ENCODE measurements at regions not wholly inside any gene's neighbourhood (a gene's known extent, or its start where the extent isn't known, plus 50 kb on each side); places are given as distances from the start of the nearest gene placed in this dataset.

DNA sequence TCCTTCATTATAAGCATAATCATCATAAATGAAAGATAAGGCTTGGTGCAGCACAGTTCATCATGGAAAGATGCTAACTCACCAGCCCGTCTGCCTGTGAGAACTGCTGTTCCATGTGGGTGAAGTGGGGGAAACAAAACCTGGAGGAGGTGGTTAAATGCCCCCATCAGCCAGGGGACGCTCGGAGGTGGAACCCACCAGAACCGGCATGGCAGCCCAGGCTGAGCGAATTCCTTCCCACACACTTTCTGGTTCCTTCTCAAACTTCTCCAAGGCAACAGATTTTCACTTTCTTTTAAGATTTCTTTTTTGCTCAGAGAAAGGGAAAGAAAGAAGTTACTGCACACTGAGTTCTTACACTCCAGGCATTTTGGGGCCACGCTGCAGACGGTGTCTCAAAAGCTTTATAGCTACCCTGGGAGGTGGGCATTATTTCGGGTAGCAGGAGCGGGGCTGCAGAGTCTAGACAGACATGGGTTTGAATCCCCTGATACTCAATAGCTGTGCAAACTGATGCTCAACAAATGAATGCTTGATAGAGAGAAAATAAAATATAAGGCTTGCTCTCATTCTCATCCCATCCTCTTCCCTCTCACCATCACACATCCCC lies 190.7 kb downstream of the BCL11B start:
- no peak overlapping the region for H3K27ac Mint-ChIP-seq (ENCODE audit: low read depth)
- peaks cover 4% of the 10 kb centered on the region for H3K36me3 Mint-ChIP-seq (ENCODE audit: insufficient read depth)
- DNase-seq (ENCODE audit: low spot score in 2 of 2), result no peak

DNA sequence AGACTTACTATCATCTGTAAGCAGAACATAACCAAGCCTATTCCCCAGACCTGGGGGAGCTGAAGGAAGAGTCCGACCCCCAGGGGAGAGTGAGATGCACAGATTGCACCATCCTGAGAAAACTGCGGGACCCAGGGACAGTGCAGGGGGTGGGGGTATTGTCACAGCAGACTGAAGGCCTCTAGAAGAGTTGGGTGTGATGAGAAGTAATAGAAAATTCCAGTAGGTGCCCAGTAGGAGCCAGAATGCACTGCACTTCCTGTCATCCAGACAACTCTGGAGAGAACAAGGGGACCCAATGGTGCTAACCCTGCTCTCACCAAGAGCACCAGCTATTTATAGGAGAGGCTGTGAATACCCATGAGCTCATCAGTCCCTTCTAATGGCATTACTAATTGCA lies 190.1 kb downstream of the BCL11B start:
- H3K27ac Mint-ChIP-seq (ENCODE audit: low read depth), result no peak overlapping the region
- no peak overlapping the region for H3K4me3 Mint-ChIP-seq
- ATAC-seq (replicated peaks; ENCODE audit: extremely low read depth, poor library complexity, severe bottlenecking), result no peak
- no peaks in the 10 kb centered on the region for H3K27me3 Mint-ChIP-seq
- H3K4me1 Mint-ChIP-seq, result no peaks in the 10 kb centered on the region
- no peak for DNase-seq (ENCODE audit: low spot score in 2 of 2)
- peaks cover 4% of the 10 kb centered on the region for H3K36me3 Mint-ChIP-seq (ENCODE audit: insufficient read depth)
- H3K9me3 Mint-ChIP-seq, result peaks cover 14% of the 10 kb centered on the region

More for the DNA sequence above, 190.7 kb downstream of the BCL11B start:
- no peak overlapping the region for H3K4me3 Mint-ChIP-seq
- no peak for ATAC-seq (replicated peaks; ENCODE audit: extremely low read depth, poor library complexity, severe bottlenecking)
- H3K27me3 Mint-ChIP-seq, result no peaks in the 10 kb centered on the region
- H3K9me3 Mint-ChIP-seq, result peaks cover 14% of the 10 kb centered on the region
- no peaks in the 10 kb centered on the region for H3K4me1 Mint-ChIP-seq

DNA sequence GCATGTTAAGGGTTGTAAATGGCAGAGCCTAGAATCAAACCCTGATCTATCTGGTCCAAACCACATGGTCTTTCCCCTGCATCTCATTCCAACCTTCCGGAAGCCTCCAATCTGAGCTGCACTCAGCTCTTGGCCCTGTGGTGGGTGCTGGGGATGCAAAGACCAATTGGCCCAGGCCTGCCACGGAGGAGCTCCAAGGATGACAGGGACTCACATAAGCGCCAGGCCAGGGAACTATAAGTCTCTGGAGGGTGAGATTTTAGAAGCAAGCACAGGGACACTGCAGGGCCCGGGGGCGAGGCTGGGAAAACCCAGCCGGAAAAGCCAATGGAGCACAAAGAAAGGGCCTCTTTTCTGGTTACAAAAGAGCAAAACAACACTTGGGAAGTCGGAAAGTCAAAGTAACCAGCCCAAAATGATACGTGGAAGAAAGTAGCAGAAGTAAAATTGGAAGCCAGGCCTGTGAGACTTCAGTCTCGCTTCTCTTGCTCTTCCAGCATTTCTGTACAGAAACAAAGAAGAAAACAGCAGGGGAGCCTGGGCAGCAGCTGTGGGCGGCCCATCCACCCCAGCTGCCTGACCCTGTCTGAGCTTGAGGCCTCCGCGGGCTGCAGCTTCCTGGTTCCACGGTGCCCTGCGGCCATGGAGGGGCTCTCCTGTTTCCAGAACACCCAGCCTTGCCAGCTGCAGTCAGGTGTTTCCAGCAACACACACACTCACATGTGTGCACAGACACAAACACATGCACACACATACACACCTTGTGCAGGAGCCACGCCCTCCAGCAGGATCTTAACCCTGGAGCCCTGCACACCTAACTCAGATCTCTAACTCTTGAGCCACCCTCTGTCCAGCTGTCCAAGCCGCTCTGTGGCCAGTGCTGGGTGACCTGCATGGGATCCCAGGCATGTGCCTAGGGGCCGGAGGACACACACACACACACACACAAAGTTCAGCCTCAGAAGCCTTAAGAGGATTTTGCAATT lies 178.2 kb downstream of the BCL11B start:
- H3K4me1 Mint-ChIP-seq, result no peaks in the 10 kb centered on the region
- H3K27ac Mint-ChIP-seq (ENCODE audit: low read depth), result no peak overlapping the region
- no peaks in the 10 kb centered on the region for H3K27me3 Mint-ChIP-seq
- no peak overlapping the region for H3K4me3 Mint-ChIP-seq
- peaks cover 5% of the 10 kb centered on the region for H3K9me3 Mint-ChIP-seq
- H3K36me3 Mint-ChIP-seq (ENCODE audit: insufficient read depth), result peaks cover 2% of the 10 kb centered on the region
- DNase-seq (ENCODE audit: low spot score in 2 of 2) (no peak), ATAC-seq (replicated peaks; ENCODE audit: extremely low read depth, poor library complexity, severe bottlenecking) (no peak)

DNA sequence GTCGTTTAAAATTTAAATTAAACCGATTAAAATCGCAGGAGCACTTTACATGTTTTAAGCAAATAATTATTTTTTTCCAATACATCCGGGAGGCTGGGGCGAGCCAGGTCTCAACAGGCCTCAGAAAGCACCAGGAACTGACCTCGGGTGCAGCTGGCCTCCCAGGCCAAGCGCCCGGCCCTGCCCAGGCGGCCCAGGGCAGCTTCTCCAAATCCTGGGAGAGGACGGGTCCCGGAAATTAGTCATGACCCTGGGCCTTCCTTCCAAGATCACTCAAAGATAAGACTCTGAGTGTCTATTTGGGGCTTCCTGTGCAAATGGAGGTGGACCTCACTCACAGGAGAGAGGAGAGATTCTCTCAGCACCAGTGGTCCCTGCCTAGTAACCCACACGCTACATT lies 177.1 kb downstream of the BCL11B start:
- peaks cover 2% of the 10 kb centered on the region for H3K36me3 Mint-ChIP-seq (ENCODE audit: insufficient read depth)
- no peak overlapping the region for H3K27ac Mint-ChIP-seq (ENCODE audit: low read depth)
- H3K9me3 Mint-ChIP-seq, result peaks cover 5% of the 10 kb centered on the region
- no peaks in the 10 kb centered on the region for H3K27me3 Mint-ChIP-seq
- no peak overlapping the region for H3K4me3 Mint-ChIP-seq
- ATAC-seq (replicated peaks; ENCODE audit: extremely low read depth, poor library complexity, severe bottlenecking) (no peak), DNase-seq (ENCODE audit: low spot score in 2 of 2) (no peak)
- H3K4me1 Mint-ChIP-seq, result no peaks in the 10 kb centered on the region

DNA sequence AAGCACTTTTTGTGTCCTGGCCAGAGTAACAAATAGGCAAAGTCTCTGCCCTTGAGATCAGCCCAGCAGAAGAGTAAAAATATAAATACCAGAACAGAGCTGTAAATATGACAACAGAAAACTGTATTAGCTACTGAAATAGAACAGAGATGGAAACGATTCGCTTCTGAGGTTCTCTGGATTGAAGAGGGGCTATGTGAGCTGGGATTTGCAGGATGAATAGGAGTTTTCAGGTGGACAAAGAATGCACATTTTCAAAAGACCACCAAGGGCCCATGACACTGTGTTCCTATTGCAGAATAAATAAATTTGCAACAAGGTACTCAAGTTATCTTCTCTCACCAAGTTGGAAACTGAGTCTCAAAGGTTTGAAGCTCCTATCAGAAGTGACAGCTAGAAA lies 176.6 kb downstream of the BCL11B start:
- DNase-seq (ENCODE audit: low spot score in 2 of 2), result no peak
- Mint-ChIP-seq H3K27me3 (no peaks in the 10 kb centered on the region), H3K4me1 (no peaks in the 10 kb centered on the region), H3K27ac (ENCODE audit: low read depth) (no peak overlapping the region), H3K9me3 (peaks cover 5% of the 10 kb centered on the region), H3K36me3 (ENCODE audit: insufficient read depth) (peaks cover 2% of the 10 kb centered on the region), H3K4me3 (no peak overlapping the region)
- ATAC-seq (replicated peaks; ENCODE audit: extremely low read depth, poor library complexity, severe bottlenecking), result no peak

DNA sequence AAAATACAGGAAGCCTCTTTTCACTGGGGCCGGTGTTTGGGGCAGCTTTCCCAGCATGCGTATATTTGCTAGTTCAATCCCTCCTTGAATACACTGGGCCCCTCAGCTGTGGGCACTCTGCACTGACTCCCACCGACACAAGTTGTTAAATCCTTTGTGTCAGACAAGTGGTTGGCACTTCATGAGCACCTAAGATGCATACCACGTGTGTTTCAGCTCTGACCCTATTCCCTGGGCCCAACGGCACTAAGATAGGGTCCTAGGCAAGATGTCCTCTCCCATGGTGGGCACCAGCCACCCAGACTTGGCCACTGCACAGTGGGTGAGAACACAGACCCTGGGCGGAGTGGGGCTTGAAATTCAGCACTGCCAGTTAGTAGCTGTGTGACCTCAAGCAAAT lies 173.8 kb downstream of the BCL11B start:
- Mint-ChIP-seq H3K27ac (ENCODE audit: low read depth) (no peak overlapping the region), H3K36me3 (ENCODE audit: insufficient read depth) (peaks cover 4% of the 10 kb centered on the region), H3K4me1 (no peaks in the 10 kb centered on the region)

DNA sequence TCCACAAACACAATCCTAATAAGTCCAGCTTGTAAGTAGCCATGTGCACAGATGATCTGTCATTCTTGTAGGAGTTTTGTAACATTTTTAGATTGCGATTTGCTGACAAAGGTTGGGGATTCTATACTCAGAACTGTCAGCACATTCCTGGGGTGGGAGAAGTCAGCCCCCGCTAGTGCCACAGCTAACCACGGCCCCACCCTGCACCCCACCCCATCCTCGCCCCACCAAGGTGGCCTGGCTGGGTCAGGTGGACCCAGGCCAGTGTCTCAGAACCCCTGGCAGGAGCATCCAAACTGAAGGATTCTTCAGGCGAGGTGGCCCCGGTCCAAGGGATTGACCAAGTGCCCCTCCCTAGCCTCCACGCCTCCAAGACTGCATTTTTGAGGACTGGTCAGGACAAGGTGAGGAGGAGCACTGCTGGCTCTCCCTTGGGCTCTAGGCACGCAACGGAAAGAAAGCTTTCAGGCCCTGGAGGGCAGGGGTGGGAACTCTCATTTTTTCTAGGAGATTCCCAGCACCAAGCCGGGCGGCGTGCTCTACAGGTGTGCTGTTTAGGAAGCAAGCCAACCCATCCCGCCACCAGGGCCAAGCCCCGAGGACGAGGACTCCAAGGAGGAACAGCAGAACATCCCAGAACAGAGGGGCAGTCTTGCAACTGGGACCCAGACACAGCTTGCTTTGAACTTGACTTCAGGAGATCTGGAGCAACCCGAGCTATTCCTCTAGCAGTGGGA lies 172.8 kb downstream of the BCL11B start:
- no peak for DNase-seq (ENCODE audit: low spot score in 2 of 2)
- H3K9me3 Mint-ChIP-seq, result no peaks in the 10 kb centered on the region
- no peak overlapping the region for H3K4me3 Mint-ChIP-seq
- H3K4me1 Mint-ChIP-seq, result no peaks in the 10 kb centered on the region
- no peak overlapping the region for H3K27ac Mint-ChIP-seq (ENCODE audit: low read depth)
- no peak for ATAC-seq (replicated peaks; ENCODE audit: extremely low read depth, poor library complexity, severe bottlenecking)
- H3K27me3 Mint-ChIP-seq, result no peaks in the 10 kb centered on the region
- peaks cover 4% of the 10 kb centered on the region for H3K36me3 Mint-ChIP-seq (ENCODE audit: insufficient read depth)

More for the DNA sequence above, 173.8 kb downstream of the BCL11B start:
- DNase-seq (ENCODE audit: low spot score in 2 of 2) (no peak), ATAC-seq (replicated peaks; ENCODE audit: extremely low read depth, poor library complexity, severe bottlenecking) (no peak)
- H3K9me3 Mint-ChIP-seq, result no peaks in the 10 kb centered on the region
- H3K4me3 Mint-ChIP-seq, result no peak overlapping the region
- no peaks in the 10 kb centered on the region for H3K27me3 Mint-ChIP-seq

DNA sequence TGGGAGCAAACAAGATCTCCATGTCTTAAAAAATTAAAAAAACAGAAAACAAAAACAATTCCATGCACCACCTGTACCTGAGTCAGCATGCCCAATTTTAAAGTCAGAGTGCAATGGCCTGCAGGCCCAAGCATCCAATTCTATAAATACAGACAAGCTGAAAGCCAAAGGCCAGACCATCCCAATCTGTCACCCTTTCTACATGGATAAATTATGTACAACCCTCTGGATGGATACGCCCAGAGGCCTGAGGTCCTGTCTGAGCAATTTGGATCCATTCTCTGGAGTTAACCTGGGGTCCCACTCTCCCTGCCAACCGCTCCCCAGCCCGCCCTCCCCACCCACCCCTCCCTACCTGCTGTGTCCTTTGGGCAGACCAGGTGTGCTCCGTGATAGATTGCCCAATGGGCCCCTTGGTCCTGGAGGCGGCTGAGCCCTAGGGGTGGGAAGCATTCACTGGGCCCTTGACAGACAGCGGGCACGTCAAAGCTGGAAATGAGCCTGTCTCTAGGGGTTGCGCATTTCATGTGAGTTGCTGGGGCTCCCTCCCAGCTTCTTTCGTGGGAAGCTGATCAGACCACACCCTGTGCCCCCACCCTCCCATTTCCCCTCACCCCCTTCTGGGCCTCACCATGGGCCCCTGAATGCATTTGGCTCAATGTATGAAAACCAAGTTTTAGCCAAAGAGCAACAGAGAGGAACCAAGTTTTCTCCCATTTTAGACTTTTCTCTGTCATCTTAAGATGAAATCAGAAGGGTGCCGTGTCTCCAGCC lies 171.3 kb downstream of the BCL11B start:
- ATAC-seq (replicated peaks; ENCODE audit: extremely low read depth, poor library complexity, severe bottlenecking), result no peak
- DNase-seq (ENCODE audit: low spot score in 2 of 2), result no peak
- H3K27me3 Mint-ChIP-seq, result no peaks in the 10 kb centered on the region
- peaks cover 4% of the 10 kb centered on the region for H3K9me3 Mint-ChIP-seq
- no peaks in the 10 kb centered on the region for H3K4me1 Mint-ChIP-seq
- H3K27ac Mint-ChIP-seq (ENCODE audit: low read depth), result no peak overlapping the region
- peaks cover 2% of the 10 kb centered on the region for H3K36me3 Mint-ChIP-seq (ENCODE audit: insufficient read depth)
- no peak overlapping the region for H3K4me3 Mint-ChIP-seq

DNA sequence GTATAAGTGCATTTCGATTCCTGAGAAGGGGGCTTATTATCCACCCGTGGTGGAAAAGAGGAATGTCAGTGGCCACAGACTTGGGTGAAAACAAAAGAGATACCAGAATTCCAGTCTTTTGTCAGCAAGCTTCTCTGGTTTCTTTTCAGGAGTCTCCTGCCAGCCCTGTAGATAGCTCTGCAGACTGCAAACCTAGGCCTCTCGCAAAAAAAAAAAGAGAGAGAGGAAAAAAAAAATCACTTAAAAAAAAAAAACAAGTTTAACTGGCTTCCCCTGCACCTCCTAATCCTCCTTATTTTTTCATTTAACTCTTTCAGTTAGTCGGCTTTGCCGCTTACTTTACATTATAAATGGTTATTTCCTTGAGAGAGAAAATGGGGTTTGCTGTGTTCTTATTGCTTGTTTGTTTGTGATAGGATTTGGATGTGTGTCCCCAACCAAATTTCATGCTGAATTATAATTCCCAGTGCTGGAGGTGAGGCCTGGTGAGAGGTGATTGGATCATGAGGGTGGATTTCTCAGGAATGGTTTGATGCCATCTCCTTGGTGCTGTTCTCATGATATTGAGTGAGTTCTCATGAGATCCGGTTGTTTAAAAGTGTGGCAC lies 170.0 kb downstream of the BCL11B start:
- Mint-ChIP-seq H3K4me1 (no peaks in the 10 kb centered on the region), H3K4me3 (no peak overlapping the region), H3K36me3 (ENCODE audit: insufficient read depth) (peaks cover 2% of the 10 kb centered on the region), H3K9me3 (peaks cover 4% of the 10 kb centered on the region), H3K27me3 (no peaks in the 10 kb centered on the region), H3K27ac (ENCODE audit: low read depth) (no peak overlapping the region)
- ATAC-seq (replicated peaks; ENCODE audit: extremely low read depth, poor library complexity, severe bottlenecking), result no peak
- no peak for DNase-seq (ENCODE audit: low spot score in 2 of 2)

DNA sequence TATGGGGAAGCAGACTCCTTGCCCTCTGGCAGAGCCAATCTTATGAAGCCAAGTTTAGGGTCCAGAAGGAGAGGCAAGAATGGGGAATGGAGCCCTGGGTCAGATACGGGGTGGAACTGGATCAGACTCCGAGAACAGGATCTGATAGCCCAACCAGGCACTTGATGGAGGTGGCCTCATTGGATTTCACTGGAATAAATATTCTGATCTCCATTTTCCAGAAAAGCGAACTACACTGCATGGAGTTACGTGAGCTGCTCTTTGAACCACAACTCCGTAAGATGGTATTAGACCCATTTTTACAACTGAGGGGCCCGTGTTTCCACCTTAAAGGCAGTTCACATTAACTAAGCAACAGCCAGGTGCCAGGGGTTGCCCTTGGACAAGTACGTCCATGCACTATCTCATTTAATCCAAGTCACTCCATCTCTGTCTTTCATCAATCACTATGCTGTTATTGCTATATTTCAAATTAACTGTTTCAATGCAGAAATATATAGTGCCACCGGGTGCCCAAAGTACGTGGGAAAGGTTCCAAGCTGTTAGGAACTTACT lies 155.2 kb downstream of the BCL11B start:
- peaks cover 5% of the 10 kb centered on the region for H3K9me3 Mint-ChIP-seq
- peak in 1 of 2 donors; percentile 3 for DNase-seq (ENCODE audit: low spot score in 2 of 2)
- no peak overlapping the region for H3K27ac Mint-ChIP-seq (ENCODE audit: low read depth)
- no peaks in the 10 kb centered on the region for H3K4me1 Mint-ChIP-seq
- H3K36me3 Mint-ChIP-seq (ENCODE audit: insufficient read depth), result no peaks in the 10 kb centered on the region
- no peak overlapping the region for H3K4me3 Mint-ChIP-seq
- no peak for ATAC-seq (replicated peaks; ENCODE audit: extremely low read depth, poor library complexity, severe bottlenecking)
- no peaks in the 10 kb centered on the region for H3K27me3 Mint-ChIP-seq

DNA sequence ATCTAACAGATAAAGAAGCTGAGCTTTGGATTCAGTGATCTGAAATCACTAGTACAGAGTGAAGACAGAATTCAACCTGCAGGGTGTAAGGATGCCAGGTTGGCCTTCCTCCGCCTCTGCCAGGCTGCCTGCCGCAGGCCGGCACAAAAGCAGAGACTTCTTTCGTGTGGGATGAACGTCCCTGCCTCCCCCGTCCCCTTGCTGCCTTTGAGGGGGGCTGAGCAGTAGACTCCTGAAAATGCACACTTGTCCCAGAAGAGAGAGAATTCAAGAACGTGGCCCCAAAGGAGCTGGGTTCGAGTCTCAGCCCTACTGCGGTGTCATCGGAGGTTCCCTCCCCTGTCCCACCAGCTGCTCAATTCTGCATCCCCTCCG lies 154.3 kb downstream of the BCL11B start:
- H3K4me3 Mint-ChIP-seq, result no peak overlapping the region
- no peak overlapping the region for H3K27ac Mint-ChIP-seq (ENCODE audit: low read depth)
- no peaks in the 10 kb centered on the region for H3K27me3 Mint-ChIP-seq
- DNase-seq (ENCODE audit: low spot score in 2 of 2) (peak in 1 of 2 donors; percentile 4), ATAC-seq (replicated peaks; ENCODE audit: extremely low read depth, poor library complexity, severe bottlenecking) (no peak)
- H3K9me3 Mint-ChIP-seq, result peaks cover 5% of the 10 kb centered on the region
- no peaks in the 10 kb centered on the region for H3K36me3 Mint-ChIP-seq (ENCODE audit: insufficient read depth)
- H3K4me1 Mint-ChIP-seq, result no peaks in the 10 kb centered on the region

All from central memory CD8-positive, alpha-beta T cell (primary cell).